HepG2 (cell line): ENCODE measurements at regions not wholly inside any gene's neighbourhood (a gene's known extent, or its start where the extent isn't known, plus 50 kb on each side); places are given as distances from the start of the nearest gene placed in this dataset.

Source experiments
- ATAC-seq: fragments of 200-7000 bp; cut with Tn5 transposase; 3 replicates; pipeline ENCODE4 v1.9.1; 2020; ENCODE audit warnings: mild to moderate bottlenecking, moderate library complexity
- BruUV-seq: library from RNA; stranded (reverse); fragments of 400-500 nt; replicated peaks from 2 replicates; lab custom pipeline; 2021; lab: Mats Ljungman, UMichigan
- CTCF ChIA-PET: fragments of 300-600 bp; formaldehyde crosslinking; extraction: SDS; loops from one replicate; lab custom pipeline; 2021; ENCODE audit warnings: low total read pairs, inconsistent platforms, low intra/inter-chr PET ratio; lab: Yijun Ruan, JAX
- POLR2A ChIA-PET: fragments of 350-600 bp; sonication (Branson Sonifier 250); formaldehyde crosslinking; loops from one replicate; lab custom pipeline; 2020; ENCODE audit warnings: antibody characterized with exemption, inconsistent platforms; lab: Yijun Ruan, JAX
- DNase-seq: peaks from one replicate; pipeline ENCODE4 v3.0.0-alpha.2; 2015; ENCODE audit warnings: low spot score
- FAIRE-seq: peaks from 3 replicates; lab custom pipeline; 2011; peaks lifted over from hg19 to GRCh38; lab: Jason Lieb, UNC
- H2AFZ ChIP-seq: one replicate; pipeline ENCODE4 v1.6.1; 2011; ENCODE audit warnings: low read length, inconsistent platforms
- H3K27ac ChIP-seq: fragments of 300-600 bp; 3 replicates; pipeline ENCODE4 v1.8.0; 2011; ENCODE audit warnings: mixed run types, mild to moderate bottlenecking, mixed read lengths, low read length, inconsistent platforms; ENCODE audit not compliant: insufficient read depth; ENCODE audit errors: extremely low read length
- H3K27me3 ChIP-seq, 2 experiments: fragments of 200-600 bp in 1 of 2; 2 replicates in 1 of 2; 3 replicates in 1 of 2; pipeline versions ENCODE4 v1.6.0 to v1.8.0; 2011; ENCODE audit warnings: low read length in 2 of 2, mild to moderate bottlenecking in 2 of 2, moderate library complexity in 2 of 2, inconsistent platforms in 1 of 2; ENCODE audit not compliant: insufficient read depth in 2 of 2, control insufficient read depth in 1 of 2
- H3K36me3 ChIP-seq, 2 experiments: fragments of 200-600 bp in 1 of 2; replicated peaks in 1 of 2; 2 replicates in 1 of 2; 3 replicates in 1 of 2; pipeline versions ENCODE4 v1.5.1 to v1.8.0; 2011; ENCODE audit warnings: low read length in 2 of 2, inconsistent platforms in 1 of 2; ENCODE audit not compliant: insufficient read depth in 2 of 2, control insufficient read depth in 1 of 2
- H3K4me1 ChIP-seq: 2 replicates; pipeline ENCODE4 v1.5.1; 2012; ENCODE audit warnings: low read length, inconsistent platforms; ENCODE audit not compliant: insufficient read depth
- H3K4me2 ChIP-seq: 2 replicates; pipeline ENCODE4 v1.6.0; 2011; ENCODE audit warnings: low read depth, low read length, inconsistent platforms
- H3K4me3 ChIP-seq, 3 experiments: fragments of 200-600 bp in 1 of 3; sonication (generic), shearing (Covaris generic) in 1 of 3; replicated peaks in 1 of 3; 2 replicates each; pipeline ENCODE4 v1.5.1; 2011 to 2016; ENCODE audit warnings: low read length in 3 of 3, inconsistent platforms in 2 of 3, low read depth in 2 of 3, mild to moderate bottlenecking in 2 of 3, control low read depth in 1 of 3, mixed read lengths in 1 of 3; ENCODE audit not compliant: insufficient read depth in 1 of 3
- H3K79me2 ChIP-seq: one replicate; pipeline ENCODE4 v1.6.1; 2011; ENCODE audit warnings: low read length, inconsistent platforms; ENCODE audit not compliant: insufficient read depth
- H3K9ac ChIP-seq: 2 replicates; pipeline ENCODE4 v1.6.0; 2011; ENCODE audit warnings: mild to moderate bottlenecking, low read depth, low read length, inconsistent platforms; ENCODE audit not compliant: insufficient read depth
- H3K9me3 ChIP-seq: 2 replicates; pipeline ENCODE4 v1.5.1; 2012; ENCODE audit warnings: mild to moderate bottlenecking, low read length
- H4K20me1 ChIP-seq: 2 replicates; pipeline ENCODE4 v1.6.0; 2011; ENCODE audit warnings: inconsistent platforms, mild to moderate bottlenecking, low read length, moderate library complexity; ENCODE audit not compliant: insufficient read depth
- FOXA3 ChIP-seq: IDR thresholded peaks from 2 replicates; pipeline ENCODE4 v1.6.1; 2016; ENCODE audit warnings: missing genetic modification reagents, missing compliant biosample characterization
- GABPA ChIP-seq, 2 experiments: IDR thresholded peaks; 2 replicates each; pipeline ENCODE4 v1.6.1; 2011 to 2016; ENCODE audit warnings: low read depth in 2 of 2, low read length in 1 of 2, missing biosample characterization in 1 of 2, missing genetic modification characterization in 1 of 2
- HMGA1 ChIP-seq: sonication (generic); formaldehyde crosslinking; conservative IDR thresholded peaks from 2 replicates; pipeline ENCODE4 v1.4.0; 2020; ENCODE audit warnings: missing genetic modification reagents
- HNF4A ChIP-seq: sonication (generic); formaldehyde crosslinking; IDR thresholded peaks from 2 replicates; pipeline ENCODE4 v1.4.0; 2020; ENCODE audit warnings: missing genetic modification reagents
- NR2F6 ChIP-seq, 2 experiments: IDR thresholded peaks; 2 replicates each; pipeline ENCODE4 v1.6.1; 2016; ENCODE audit warnings: antibody characterized with exemption in 1 of 2, mild to moderate bottlenecking in 1 of 2
- POGZ ChIP-seq: sonication (generic); formaldehyde crosslinking; IDR thresholded peaks from 2 replicates; pipeline ENCODE4 v1.4.0; 2020; ENCODE audit warnings: mild to moderate bottlenecking, missing genetic modification reagents
- PRDM10 ChIP-seq: sonication (generic); formaldehyde crosslinking; IDR thresholded peaks from 2 replicates; pipeline ENCODE4 v1.4.0; 2020; ENCODE audit warnings: low read depth, missing genetic modification reagents
- REL ChIP-seq: sonication (generic); formaldehyde crosslinking; conservative IDR thresholded peaks from 2 replicates; pipeline ENCODE4 v1.8.0; 2022; ENCODE audit warnings: mild to moderate bottlenecking, missing genetic modification reagents, moderate library complexity
- SIN3B ChIP-seq: fragments of 150-350 bp; IDR thresholded peaks from 2 replicates; pipeline ENCODE4 v1.6.1; 2014; ENCODE audit warnings: low read length
- SNAI1 ChIP-seq: sonication (generic); formaldehyde crosslinking; IDR thresholded peaks from 2 replicates; pipeline ENCODE4 v1.5.0; 2020; ENCODE audit warnings: mild to moderate bottlenecking, missing genetic modification reagents, borderline replicate concordance
- TSC22D2 ChIP-seq: sonication (generic); formaldehyde crosslinking; IDR thresholded peaks from 2 replicates; pipeline ENCODE4 v1.5.1; 2020; ENCODE audit warnings: missing genetic modification reagents, mild to moderate bottlenecking, borderline replicate concordance
- ZFP82 ChIP-seq: sonication (generic); formaldehyde crosslinking; IDR thresholded peaks from 2 replicates; pipeline ENCODE4 v1.5.1; 2020; ENCODE audit warnings: mild to moderate bottlenecking, missing genetic modification reagents, borderline replicate concordance
- ZNF3 ChIP-seq: IDR thresholded peaks from 2 replicates; pipeline ENCODE4 v1.7.0; 2017; ENCODE audit warnings: inconsistent platforms
- ZNF382 ChIP-seq: sonication (generic); formaldehyde crosslinking; IDR thresholded peaks from 2 replicates; pipeline ENCODE4 v1.5.0; 2020; ENCODE audit warnings: missing genetic modification reagents, mild to moderate bottlenecking, borderline replicate concordance
- WGBS: methylation state at CpG from one replicate; pipeline ENCODE4 v1.1.6; 2017; ENCODE audit warnings: low lambda C conversion rate; 5-methylcytosine and 5-hydroxymethylcytosine counted together
- in situ Hi-C: cut with HindIII; loops from 2 replicates; pipeline ENCODE4 v1.10.0; 2017; ENCODE audit warnings: low pct_unique_long_range_greater_than_20kb; ENCODE audit not compliant: extremely low pct_ligation_motif_present
- intact Hi-C: fragments of 100-400 bp; cut with micrococcal nuclease; formaldehyde crosslinking; loops from one replicate; pipeline ENCODE4 v1.10.0; 2022; ENCODE audit not compliant: unreplicated experiment
- TF ChIP-seq, protein P1 (sequence below): sonication (generic); formaldehyde crosslinking; conservative IDR thresholded peaks from 2 replicates; pipeline ENCODE4 v1.8.0; 2022; ENCODE audit warnings: low read depth, missing genetic modification reagents
- TF ChIP-seq, protein P2 (sequence below): IDR thresholded peaks from 2 replicates; pipeline ENCODE4 v1.6.1; 2016; ENCODE audit warnings: low read depth, missing genetic modification reagents, missing compliant biosample characterization

DNA sequence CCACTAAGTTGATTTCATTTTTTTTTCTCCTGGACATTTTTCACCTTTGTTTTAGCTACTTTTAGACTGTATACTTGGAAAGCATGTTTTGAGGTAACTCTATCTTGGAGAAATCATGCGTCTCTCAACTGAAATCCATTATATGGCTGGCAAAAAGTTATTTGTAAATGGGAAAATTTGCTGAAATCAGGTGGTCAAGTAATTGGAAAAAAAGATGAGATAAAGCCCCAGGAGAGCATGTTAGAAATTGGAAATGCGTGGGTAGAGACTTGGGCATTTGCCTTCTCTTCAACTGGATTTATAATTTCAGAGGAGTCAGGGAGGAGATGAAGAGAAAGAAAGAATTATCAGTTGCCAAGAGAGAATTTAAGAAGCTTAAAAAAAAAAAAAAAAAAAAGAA lies 217.1 kb upstream of the MAP3K7 start:
- in situ Hi-C loops = no loop called here
- H3K9ac ChIP-seq = no peak overlapping the region
- no TSS peak for BruUV-seq
- H3K9me3 ChIP-seq = no peaks in the 10 kb centered on the region
- no peak overlapping the region for H3K4me2 ChIP-seq
- DNase-seq (no peak), ATAC-seq (no peak), FAIRE-seq (no peak)
- H3K36me3 ChIP-seq = no peaks in the 10 kb centered on the region
- WGBS = 1% methylated on average over 2 of the region's 2 CpGs
- H3K27me3 ChIP-seq = no peaks in the 10 kb centered on the region
- no peaks in the 10 kb centered on the region for H3K79me2 ChIP-seq
- H3K4me3 ChIP-seq = no peak overlapping the region
- intact Hi-C loops = no loop called here
- no peaks in the 10 kb centered on the region for H3K4me1 ChIP-seq
- H4K20me1 ChIP-seq = no peaks in the 10 kb centered on the region
- no peak overlapping the region for H2AFZ ChIP-seq
- no peak overlapping the region for H3K27ac ChIP-seq
- ChIA-PET POLR2A (no interaction called here), CTCF (no interaction called here)
- no peak for TF ChIP-seq TSC22D2 (CRISPR knock-in tag)
- no peak for TF ChIP-seq REL
- TF ChIP-seq SIN3B = no peak
- TF ChIP-seq, protein P1, sequence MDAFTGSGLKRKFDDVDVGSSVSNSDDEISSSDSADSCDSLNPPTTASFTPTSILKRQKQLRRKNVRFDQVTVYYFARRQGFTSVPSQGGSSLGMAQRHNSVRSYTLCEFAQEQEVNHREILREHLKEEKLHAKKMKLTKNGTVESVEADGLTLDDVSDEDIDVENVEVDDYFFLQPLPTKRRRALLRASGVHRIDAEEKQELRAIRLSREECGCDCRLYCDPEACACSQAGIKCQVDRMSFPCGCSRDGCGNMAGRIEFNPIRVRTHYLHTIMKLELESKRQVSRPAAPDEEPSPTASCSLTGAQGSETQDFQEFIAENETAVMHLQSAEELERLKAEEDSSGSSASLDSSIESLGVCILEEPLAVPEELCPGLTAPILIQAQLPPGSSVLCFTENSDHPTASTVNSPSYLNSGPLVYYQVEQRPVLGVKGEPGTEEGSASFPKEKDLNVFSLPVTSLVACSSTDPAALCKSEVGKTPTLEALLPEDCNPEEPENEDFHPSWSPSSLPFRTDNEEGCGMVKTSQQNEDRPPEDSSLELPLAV (CRISPR knock-in tag) = no peak
- TF ChIP-seq SNAI1 (CRISPR knock-in tag) = no peak
- TF ChIP-seq NR2F6 (IDR thresholded peaks at IDR 0.05) = no peak
- TF ChIP-seq NR2F6 (CRISPR knock-in tag; IDR thresholded peaks at IDR 0.05) = no peak
- no peak for TF ChIP-seq POGZ
- TF ChIP-seq GABPA (IDR thresholded peaks at IDR 0.05; ENCODE audit: low read depth, low read length) = no peak
- TF ChIP-seq GABPA (CRISPR knock-in tag; IDR thresholded peaks at IDR 0.05; ENCODE audit: low read depth) = no peak
- no peak for TF ChIP-seq HMGA1 (CRISPR knock-in tag)
- no peak for TF ChIP-seq PRDM10 (CRISPR knock-in tag)
- TF ChIP-seq ZNF3 = no peak
- TF ChIP-seq, protein P2, sequence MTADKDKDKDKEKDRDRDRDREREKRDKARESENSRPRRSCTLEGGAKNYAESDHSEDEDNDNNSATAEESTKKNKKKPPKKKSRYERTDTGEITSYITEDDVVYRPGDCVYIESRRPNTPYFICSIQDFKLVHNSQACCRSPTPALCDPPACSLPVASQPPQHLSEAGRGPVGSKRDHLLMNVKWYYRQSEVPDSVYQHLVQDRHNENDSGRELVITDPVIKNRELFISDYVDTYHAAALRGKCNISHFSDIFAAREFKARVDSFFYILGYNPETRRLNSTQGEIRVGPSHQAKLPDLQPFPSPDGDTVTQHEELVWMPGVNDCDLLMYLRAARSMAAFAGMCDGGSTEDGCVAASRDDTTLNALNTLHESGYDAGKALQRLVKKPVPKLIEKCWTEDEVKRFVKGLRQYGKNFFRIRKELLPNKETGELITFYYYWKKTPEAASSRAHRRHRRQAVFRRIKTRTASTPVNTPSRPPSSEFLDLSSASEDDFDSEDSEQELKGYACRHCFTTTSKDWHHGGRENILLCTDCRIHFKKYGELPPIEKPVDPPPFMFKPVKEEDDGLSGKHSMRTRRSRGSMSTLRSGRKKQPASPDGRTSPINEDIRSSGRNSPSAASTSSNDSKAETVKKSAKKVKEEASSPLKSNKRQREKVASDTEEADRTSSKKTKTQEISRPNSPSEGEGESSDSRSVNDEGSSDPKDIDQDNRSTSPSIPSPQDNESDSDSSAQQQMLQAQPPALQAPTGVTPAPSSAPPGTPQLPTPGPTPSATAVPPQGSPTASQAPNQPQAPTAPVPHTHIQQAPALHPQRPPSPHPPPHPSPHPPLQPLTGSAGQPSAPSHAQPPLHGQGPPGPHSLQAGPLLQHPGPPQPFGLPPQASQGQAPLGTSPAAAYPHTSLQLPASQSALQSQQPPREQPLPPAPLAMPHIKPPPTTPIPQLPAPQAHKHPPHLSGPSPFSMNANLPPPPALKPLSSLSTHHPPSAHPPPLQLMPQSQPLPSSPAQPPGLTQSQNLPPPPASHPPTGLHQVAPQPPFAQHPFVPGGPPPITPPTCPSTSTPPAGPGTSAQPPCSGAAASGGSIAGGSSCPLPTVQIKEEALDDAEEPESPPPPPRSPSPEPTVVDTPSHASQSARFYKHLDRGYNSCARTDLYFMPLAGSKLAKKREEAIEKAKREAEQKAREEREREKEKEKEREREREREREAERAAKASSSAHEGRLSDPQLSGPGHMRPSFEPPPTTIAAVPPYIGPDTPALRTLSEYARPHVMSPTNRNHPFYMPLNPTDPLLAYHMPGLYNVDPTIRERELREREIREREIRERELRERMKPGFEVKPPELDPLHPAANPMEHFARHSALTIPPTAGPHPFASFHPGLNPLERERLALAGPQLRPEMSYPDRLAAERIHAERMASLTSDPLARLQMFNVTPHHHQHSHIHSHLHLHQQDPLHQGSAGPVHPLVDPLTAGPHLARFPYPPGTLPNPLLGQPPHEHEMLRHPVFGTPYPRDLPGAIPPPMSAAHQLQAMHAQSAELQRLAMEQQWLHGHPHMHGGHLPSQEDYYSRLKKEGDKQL (CRISPR knock-in tag) = no peak
- TF ChIP-seq HNF4A = no peak
- TF ChIP-seq ZFP82 (CRISPR knock-in tag) = no peak
- TF ChIP-seq ZNF382 = no peak
- no peak for TF ChIP-seq FOXA3 (CRISPR knock-in tag)
